NCI-H82 treated with DMSO at 0.1 percent for 48 hours (cell line): ENCODE measurements at regions not wholly inside any gene's neighbourhood (a gene's known extent, or its start where the extent isn't known, plus 50 kb on each side); places are given as distances from the start of the nearest gene placed in this dataset.

Experiments used
- DNase-seq: peaks from one replicate; lab custom pipeline; 2025; ENCODE audit not compliant: unreplicated experiment; lab: John Stamatoyannopoulos, UW

DNA sequence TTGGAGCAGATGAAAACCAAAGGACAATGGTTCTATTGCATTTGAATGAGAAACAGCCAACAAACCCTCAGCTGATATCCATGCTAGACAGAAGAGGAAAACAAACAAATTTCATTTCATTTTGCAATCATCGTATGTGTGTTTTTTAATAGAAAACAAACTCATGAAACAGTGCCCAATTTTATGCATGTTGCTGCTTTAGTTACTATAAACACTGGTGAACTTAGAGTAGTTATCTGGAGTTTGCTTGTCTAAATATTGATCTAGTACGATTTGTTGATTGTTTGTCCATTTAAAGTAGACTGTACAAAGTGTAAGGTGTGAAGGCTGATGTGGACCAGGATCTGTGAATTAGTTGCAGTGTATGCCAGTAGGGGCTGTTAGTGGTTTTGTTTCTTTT lies 166.6 kb downstream of the KITLG start:
- DNase-seq, result no peak

DNA sequence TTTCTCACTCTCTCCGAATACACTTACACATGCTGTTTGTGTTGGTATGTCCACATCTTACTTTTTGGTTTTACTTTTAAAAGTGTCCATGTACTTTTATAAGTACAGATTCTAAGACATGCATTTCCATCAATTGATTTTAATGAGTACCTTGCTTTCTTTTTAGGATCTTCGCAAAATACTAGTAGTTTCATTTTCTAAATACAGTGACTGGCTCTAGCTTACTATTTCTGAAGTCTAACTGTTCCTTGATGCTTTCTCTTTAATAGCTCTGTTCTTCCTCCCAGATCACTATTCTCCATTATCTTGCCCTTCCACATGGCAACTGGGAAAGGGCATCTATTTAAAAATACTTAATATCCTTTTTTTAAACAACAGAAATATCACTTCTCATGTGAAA lies 164.1 kb downstream of the KITLG start:
- no peak for DNase-seq

DNA sequence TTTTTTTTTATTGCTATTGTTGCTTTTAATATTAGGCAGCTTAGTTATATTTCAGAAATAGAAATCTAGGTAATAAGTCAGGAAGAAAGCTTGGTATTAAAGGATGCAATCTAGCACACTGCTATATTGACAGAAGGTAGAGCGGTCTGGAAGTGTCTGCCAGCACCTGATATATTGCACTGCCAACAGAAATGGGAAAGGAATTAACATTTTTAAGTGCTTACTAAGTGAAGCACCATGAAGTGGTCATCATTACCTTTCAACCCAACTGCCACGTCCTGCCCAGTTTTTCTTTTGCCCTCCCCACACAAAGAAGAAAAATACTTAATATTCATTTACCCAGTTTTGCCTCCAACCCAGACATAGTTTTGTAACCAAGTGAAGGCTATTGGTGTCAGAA lies 163.5 kb downstream of the KITLG start:
- DNase-seq, result no peak

DNA sequence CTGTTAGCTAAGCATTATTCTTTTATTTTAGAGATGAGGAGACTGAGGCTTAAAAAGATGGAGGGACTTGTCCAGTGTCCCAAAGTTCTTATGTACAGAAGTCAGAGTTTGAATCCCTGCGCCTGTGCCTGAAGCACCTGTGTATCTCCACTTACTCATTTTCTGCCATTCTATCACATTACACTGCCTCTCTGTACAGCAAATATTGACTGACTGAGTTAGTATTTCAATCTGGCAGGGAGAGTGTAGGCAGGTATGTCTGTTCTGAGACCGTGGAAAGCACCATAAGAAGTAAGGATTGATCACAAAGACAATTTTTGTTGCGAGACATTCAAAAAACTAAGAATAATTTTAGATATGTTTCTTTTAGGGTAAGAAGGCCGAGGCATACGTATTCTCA lies 162.7 kb downstream of the KITLG start:
- DNase-seq, result no peak

DNA sequence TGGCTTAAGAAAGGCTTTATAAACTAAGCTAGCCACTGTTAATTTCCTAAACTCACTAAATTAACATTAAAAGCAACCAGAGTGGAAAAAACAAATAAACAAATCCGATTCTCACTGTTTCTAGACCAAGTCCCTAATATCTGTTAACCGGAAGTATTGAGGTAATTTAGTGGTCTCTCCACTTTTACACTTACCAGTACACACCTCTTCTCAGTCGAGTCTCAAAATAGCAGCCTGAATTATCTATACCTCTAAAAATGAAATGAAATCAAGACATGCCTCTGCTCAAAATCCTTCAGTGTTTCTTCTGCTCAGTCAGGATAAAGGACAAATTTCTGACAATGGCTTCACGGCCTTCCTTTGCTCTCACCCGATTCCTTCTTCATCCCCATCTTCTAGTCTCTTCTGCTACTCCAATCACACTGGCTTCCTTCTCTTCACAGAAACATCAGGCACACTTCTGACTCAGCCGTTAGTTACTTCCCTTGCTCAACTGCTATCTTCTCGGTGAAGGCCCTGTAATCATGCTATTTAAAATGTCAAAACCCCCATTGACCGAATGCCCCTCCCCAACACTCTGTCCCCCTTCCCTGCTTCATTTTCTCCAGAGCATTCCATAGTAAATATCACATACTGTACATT lies 161.3 kb downstream of the KITLG start:
- no peak for DNase-seq

DNA sequence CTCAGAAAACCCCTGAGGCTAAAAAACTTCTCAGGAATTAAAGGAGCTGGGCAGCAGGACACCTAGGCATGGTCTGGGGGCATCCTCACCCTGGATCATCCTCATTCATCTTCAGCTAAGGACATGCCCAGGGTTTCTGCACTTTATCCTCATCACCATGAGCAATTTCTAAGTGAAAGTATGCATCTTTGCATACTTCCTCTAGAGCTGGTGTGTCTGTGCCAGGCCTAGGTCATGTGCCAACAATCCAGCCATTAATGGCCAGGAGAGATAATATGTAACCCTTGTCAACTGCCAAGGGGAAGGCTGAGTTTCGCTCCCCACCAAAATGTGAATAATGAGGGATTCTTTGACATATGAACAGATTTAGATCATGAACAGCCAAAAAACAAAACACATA lies 160.5 kb downstream of the KITLG start:
- DNase-seq, result no peak

DNA sequence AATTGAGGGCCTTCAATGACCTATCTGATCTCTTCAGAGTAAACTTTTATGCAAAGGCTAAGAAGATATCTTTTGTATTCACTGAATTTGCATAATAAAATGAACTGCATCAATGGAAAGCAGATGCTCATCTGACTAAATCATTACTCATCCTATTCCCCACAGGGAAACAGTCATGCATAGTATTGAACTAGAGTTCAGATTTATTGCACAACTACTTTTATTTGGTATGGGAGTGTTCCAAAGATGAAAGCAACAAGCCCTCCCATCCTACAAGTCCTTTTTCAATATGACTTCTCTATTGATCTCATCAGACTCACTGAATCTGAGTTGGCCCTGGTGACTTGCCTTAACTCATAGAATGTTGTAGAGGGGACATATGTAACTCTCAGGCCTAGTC lies 159.8 kb downstream of the KITLG start:
- DNase-seq, result no peak

DNA sequence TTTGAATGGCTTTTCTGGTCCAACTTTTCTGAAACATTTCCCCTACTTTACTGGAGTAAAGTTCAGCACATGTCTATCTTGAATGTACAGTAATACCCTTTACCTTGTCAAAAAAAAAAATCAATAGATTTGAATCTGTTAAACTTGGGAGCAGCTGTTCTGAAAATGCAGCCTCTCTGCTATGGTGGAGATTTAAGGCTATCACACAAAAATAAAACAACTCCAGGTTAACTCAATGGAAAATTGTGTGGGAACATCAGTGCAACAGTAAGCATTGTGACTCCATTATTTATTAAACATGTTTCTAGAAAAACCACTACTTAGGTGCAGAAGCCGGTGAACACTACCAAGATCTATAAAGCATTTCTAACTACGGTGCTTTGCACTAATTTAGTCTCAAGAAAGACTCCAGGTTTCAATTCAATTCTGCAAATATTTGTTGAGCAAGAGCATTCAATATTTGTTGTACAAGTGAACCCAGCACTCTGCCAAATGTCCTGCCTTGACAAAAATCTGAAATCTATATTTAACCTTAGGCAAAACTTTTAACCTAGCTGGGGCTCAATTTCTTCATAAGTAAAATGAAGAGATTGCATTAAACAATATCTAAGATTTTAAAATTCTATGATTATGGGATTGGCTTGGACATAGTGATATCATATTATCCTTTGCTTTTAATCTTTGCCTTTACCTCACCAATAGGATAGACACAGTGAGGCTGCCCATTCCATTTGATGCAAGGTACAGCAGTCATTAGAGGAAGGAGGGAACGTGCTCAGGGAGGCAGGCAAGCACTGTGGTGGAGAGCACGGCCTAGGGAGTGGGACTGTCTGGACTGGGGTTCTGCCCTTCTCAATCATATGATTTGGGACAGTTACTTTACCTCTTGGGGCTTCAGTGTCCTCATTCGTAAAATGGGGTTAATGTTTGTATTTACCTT lies 155.2 kb downstream of the KITLG start:
- DNase-seq, result no peak

DNA sequence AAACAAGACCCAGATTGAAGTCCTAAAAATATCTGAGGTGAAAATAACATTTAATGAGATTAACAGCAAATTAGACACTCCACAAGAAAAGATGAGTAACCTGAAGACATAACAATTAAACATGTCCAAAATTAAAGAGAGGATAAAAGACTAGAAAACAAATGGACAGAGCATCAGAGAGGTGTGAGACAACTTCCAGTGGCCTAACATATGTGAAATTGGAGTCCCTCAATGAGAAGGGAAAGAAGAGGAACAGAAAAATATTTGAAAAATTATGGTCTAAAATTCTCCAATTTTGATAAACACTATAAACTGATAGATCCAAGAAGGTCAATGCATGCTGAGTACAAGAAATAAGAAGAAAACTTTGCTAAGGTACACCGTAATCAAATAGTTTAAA lies 151.9 kb downstream of the KITLG start:
- no peak for DNase-seq

DNA sequence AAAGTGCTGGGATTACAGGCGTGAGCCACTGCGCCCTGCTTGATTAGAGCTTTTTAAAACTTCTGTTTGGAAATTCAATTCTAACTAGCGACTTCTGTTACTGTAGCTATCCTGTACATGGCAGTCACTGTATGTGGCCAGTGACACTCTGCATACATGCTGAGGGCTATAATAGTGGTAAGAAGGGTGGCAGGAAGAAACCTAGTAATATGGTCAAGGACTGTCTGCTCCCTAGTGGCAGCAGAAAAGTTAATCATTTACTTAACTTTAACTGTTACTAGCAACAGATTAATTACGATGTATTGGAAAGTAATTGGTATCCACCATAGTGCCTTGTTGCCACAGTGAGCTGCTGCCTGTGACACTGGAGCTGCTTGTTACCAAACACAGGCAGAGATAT lies 149.0 kb downstream of the KITLG start:
- DNase-seq, result no peak

DNA sequence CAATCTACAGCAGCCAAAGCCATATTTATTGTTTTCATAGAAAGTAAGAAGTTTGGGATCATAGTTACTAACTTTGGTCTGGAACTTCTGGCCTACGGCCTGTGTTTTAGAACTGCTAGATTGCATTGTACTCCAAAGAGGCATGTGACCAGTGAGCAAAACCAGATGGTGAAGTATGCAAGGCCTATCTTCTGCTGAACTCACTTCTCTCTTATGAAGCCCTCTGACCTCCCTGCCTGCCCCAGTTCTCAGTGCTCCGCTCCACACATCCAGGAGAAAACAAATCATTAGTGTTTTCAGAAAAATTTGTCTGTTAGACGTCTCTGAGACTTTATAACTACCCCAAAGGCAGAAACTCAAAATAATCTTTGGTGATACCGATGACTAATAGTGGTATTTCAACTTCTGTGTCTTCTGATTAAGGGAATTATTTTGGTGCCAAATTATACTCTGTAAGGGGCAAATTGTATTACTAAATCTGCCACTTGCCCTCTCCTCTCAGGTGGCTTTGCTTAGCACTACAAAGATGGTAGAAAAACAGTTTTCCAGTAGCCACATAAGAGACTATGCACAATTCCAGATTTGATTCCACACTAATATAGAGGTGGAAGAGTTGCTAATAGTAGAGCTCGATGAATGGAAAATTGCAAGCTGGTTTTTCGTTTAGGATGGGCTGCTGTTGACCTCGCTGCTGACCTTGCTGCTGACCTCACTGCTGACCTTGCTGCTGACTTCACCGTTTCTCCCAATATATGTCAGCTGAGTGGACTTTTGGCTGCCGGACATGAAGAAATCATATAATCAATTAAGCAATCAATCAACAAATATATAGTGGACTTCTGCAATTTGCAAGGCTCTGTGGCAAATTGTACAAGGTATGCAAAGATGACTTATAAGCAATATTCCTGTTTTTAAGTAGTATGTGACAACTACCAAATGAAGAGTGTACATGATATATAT lies 147.5 kb downstream of the KITLG start:
- no peak for DNase-seq

DNA sequence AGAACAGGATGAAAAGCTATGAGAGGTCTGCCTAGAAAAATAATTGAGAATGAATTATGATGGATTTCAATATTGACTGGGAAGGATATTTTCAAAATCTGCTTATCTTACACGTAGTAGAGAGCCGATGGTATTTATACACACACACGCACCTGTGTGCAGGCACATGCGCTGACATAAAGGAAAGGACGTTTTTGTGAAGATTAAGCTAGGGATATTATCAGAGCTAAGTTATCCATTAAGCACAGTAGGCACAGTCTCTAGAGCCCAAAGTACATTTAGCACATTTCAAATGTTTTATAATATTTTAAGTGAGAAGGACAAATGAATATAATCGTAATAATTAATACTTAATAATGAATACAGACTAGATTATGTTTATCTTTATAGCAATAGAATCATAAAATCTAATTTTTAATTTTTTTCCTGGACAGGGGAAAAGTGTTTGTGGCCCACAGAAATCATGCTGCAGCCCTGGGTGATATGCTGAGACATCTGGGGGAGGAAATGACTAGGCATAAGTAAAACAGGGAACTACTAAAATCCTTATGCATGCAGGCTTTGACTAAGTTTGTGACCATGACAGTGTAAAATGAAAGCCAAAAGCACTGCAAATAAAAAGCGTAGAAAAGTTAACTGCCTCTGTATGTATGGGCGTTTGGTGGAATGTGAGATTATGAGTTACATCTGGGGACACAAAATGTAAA lies 146.1 kb downstream of the KITLG start:
- no peak for DNase-seq

DNA sequence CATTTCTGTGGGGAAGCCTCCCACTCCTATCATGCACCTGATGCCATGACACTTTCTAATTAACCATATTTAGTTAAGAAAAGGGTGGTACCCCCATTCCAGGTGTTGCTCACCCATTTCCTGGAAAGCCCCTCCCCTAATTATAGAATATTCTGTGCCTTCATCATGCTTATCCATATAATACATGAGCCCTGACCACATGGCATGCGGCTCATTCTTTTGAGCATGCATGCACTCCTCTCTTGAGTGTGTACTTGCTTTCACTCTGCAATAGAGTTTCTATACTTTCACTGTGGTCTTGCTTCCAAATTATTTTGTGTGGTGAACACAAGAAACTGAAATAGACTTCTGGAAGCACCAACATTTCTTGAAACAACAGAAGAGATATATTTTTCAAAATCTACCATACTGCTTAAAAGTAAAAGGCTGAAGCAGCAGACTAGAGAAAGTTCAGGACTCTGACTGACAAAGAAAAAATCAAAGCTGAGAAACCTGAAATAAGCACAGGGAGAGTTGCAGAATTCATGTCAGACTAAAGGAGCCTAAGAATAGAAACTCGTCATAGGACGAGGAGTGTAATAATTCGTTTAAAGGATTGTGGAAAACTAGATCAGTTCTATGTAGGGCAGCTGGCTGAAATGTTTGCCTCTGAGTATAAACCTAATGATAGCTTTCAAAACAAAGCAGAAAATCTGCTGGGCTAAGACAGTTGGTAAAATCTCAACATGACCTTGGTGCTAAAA lies 144.8 kb downstream of the KITLG start:
- DNase-seq, result no peak

DNA sequence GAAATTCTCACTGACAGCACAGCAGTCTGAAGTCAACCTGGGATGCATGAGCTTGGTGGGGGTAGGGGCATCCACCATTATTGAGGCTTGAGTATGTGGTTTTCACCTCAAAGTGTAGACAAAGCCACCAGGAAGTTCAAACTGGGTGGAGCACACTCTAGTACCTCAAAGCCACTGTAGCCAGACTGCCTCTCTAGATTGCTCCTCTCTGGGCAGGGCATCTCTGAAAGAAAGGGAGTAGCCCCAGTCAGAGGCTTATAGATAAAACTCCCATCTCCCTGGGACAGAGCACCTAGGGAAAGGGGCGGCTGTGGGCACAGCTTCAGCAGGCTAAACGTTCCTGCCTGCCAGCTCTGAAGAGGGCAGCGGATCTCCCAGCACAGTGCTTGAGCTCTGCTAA lies 143.0 kb downstream of the KITLG start:
- no peak for DNase-seq
